GM23338 (cell line): ENCODE measurements at regions not wholly inside any gene's neighbourhood (a gene's known extent, or its start where the extent isn't known, plus 50 kb on each side); places are given as distances from the start of the nearest gene placed in this dataset.

Experiments
- ATAC-seq: fragments of 200-7000 bp; cut with Tn5 transposase; 3 replicates; pipeline ENCODE4 v1.9.1; 2020
- DNase-seq: peaks from one replicate; pipeline ENCODE4 v3.0.0-alpha.2; 2015; ENCODE audit warnings: low spot score
- H2AFZ ChIP-seq: fragments of 200-600 bp; sonication (generic); 2 replicates; pipeline ENCODE4 v1.8.0; 2016; ENCODE audit warnings: antibody characterized with exemption, mild to moderate bottlenecking, moderate library complexity
- H3F3A ChIP-seq: fragments of 200-600 bp; sonication (generic); replicated peaks from 2 replicates; pipeline ENCODE4 v1.8.0; 2017; ENCODE audit warnings: antibody characterized with exemption, mixed run types, low read depth
- H3K27ac ChIP-seq: fragments of 200-600 bp; sonication (generic); 2 replicates; pipeline ENCODE4 v1.6.1; 2016; ENCODE audit warnings: low read depth
- H3K27me3 ChIP-seq: fragments of 200-600 bp; sonication (generic); 2 replicates; pipeline ENCODE4 v1.8.0; 2016; ENCODE audit warnings: mild to moderate bottlenecking, mixed run types, moderate library complexity; ENCODE audit not compliant: insufficient read depth
- H3K36me3 ChIP-seq: fragments of 200-600 bp; sonication (generic); 2 replicates; pipeline ENCODE4 v1.8.0; 2016; ENCODE audit warnings: mild to moderate bottlenecking; ENCODE audit not compliant: insufficient read depth
- H3K4me1 ChIP-seq: fragments of 200-600 bp; sonication (generic); 2 replicates; pipeline ENCODE4 v1.8.0; 2016; ENCODE audit warnings: mild to moderate bottlenecking, moderate library complexity; ENCODE audit not compliant: insufficient read depth
- H3K4me2 ChIP-seq: fragments of 200-600 bp; sonication (generic); 2 replicates; pipeline ENCODE4 v1.7.1; 2017; ENCODE audit warnings: mixed run types
- H3K4me3 ChIP-seq: fragments of 200-600 bp; sonication (generic); 2 replicates; pipeline ENCODE4 v1.6.1; 2016; ENCODE audit warnings: mixed run types
- H3K79me2 ChIP-seq: fragments of 200-600 bp; sonication (generic); replicated peaks from 2 replicates; pipeline ENCODE4 v1.8.0; 2017; ENCODE audit warnings: mild to moderate bottlenecking; ENCODE audit not compliant: insufficient read depth
- H3K9me2 ChIP-seq: fragments of 200-600 bp; sonication (generic); 2 replicates; pipeline ENCODE4 v1.8.0; 2017; ENCODE audit not compliant: insufficient read depth
- H4K20me1 ChIP-seq: fragments of 200-600 bp; sonication (generic); replicated peaks from 2 replicates; pipeline ENCODE4 v1.8.0; 2017; ENCODE audit warnings: mild to moderate bottlenecking; ENCODE audit not compliant: insufficient read depth
- H3K27ac Mint-ChIP-seq: 2 replicates; pipeline ENCODE4 v1.8.0; 2020; ENCODE audit warnings: inconsistent platforms, mild to moderate bottlenecking, moderate library complexity, mixed read lengths
- H3K27me3 Mint-ChIP-seq: 3 replicates; pipeline ENCODE4 v1.8.0; 2022; ENCODE audit warnings: low read depth, mild to moderate bottlenecking, moderate library complexity, mixed read lengths, inconsistent platforms; ENCODE audit not compliant: insufficient read depth, poor library complexity
- H3K36me3 Mint-ChIP-seq: 3 replicates; pipeline ENCODE4 v1.8.0; 2021; ENCODE audit warnings: low read depth, mild to moderate bottlenecking, inconsistent platforms, moderate library complexity, mixed read lengths
- H3K4me1 Mint-ChIP-seq: 3 replicates; pipeline ENCODE4 v1.8.0; 2020; ENCODE audit warnings: mild to moderate bottlenecking, inconsistent platforms, mixed read lengths
- H3K4me3 Mint-ChIP-seq: 3 replicates; pipeline ENCODE4 v1.8.0; 2021; ENCODE audit warnings: moderate library complexity, mild to moderate bottlenecking, inconsistent platforms, mixed read lengths
- H3K9me3 Mint-ChIP-seq: 3 replicates; pipeline ENCODE4 v1.8.0; 2020; ENCODE audit warnings: moderate library complexity, mild to moderate bottlenecking, inconsistent platforms, mixed read lengths
- CREB1 ChIP-seq: fragments of 250-450 bp; sonication (Bioruptor Pico); IDR thresholded peaks from 2 replicates; pipeline ENCODE4 v1.5.0; 2020; ENCODE audit warnings: low read depth, mild to moderate bottlenecking, moderate library complexity
- CTCF ChIP-seq, 2 experiments: fragments of 200-600 bp in 1 of 2; sonication (generic) in 1 of 2; conservative IDR thresholded peaks; 2 replicates each; pipeline versions ENCODE4 v1.5.1 to v1.6.1; 2016 to 2017; ENCODE audit warnings: antibody characterized with exemption in 2 of 2, low read depth in 2 of 2, mild to moderate bottlenecking in 2 of 2, moderate library complexity in 1 of 2
- ETS1 ChIP-seq: IDR thresholded peaks from 2 replicates; pipeline ENCODE4 v1.6.1; 2016; ENCODE audit warnings: antibody characterized with exemption
- EZH2 ChIP-seq: fragments of 200-600 bp; sonication (generic); IDR thresholded peaks from one replicate; pipeline ENCODE4 v1.8.0; 2017; ENCODE audit warnings: antibody characterized with exemption, mild to moderate bottlenecking, low read depth; ENCODE audit not compliant: unreplicated experiment
- JUNB ChIP-seq: IDR thresholded peaks from one replicate; pipeline ENCODE4 v1.6.1; 2016; ENCODE audit warnings: antibody characterized with exemption; ENCODE audit not compliant: unreplicated experiment
- REST ChIP-seq: IDR thresholded peaks from one replicate; pipeline ENCODE4 v1.6.1; 2018; ENCODE audit warnings: antibody characterized with exemption; ENCODE audit not compliant: unreplicated experiment
- STAT1 ChIP-seq: IDR thresholded peaks from one replicate; pipeline ENCODE4 v1.6.1; 2016; ENCODE audit warnings: antibody characterized with exemption; ENCODE audit not compliant: unreplicated experiment
- ZNF114 ChIP-seq: fragments of 250-450 bp; sonication (Bioruptor Pico); IDR thresholded peaks from 2 replicates; pipeline ENCODE4 v1.5.0; 2020; ENCODE audit warnings: mild to moderate bottlenecking, moderate library complexity
- ZNF462 ChIP-seq: fragments of 250-450 bp; sonication (Bioruptor Pico); IDR thresholded peaks from 2 replicates; pipeline ENCODE4 v1.5.0; 2020; ENCODE audit warnings: mild to moderate bottlenecking, moderate library complexity

- TF ChIP-seq REST (no peak), ZNF114 (CRISPR knock-in tag) (no peak), EZH2 (no peak), STAT1 (no peak), ETS1 (no peak), JUNB (no peak), CTCF (conservative IDR thresholded peaks at IDR 0.05; ENCODE audit: low read depth in 2 of 2) (no peak), CREB1 (no peak)
Measured at GRCh38 chr1:58392083-58392482, 154.4 kb downstream of the OMA1 start (continued).

DNA sequence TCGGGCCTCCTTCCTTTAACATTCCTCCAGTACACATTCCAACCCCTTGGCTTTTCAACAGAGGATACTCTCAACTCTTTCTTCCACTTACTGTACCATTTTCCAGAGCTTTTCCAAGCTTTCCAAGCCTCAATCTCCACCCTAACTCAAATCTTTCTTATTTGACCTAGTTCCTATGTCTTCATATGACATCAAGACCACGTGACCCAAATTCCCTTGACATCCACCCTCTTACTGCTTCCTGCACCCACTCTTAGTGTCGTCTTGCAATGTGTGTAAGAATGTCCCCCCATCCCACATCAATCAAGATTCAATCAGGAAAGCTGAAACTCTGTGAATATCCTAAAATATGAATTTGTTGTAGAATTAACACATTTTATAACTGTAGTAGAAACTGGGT, 155.0 kb downstream of the OMA1 start:
- peaks cover 10% of the 10 kb centered on the region; the same call in 1 of the 2 replicates for H3K9me2 ChIP-seq
- H3K27me3 Mint-ChIP-seq = peaks cover 2% of the 10 kb centered on the region
- peaks cover 13% of the 10 kb centered on the region for H3K4me1 Mint-ChIP-seq
- H3K9me3 Mint-ChIP-seq = peaks cover 2% of the 10 kb centered on the region; the same call in 1 of the 3 replicates
- no peaks in the 10 kb centered on the region for H3K79me2 ChIP-seq
- H3K4me1 ChIP-seq = peaks cover 27% of the 10 kb centered on the region
- peak overlapping the region; percentile 24; the same call in 1 of the 2 replicates for H2AFZ ChIP-seq
- no peaks in the 10 kb centered on the region for H3K27me3 ChIP-seq
- H4K20me1 ChIP-seq = no peaks in the 10 kb centered on the region
- H3K36me3 ChIP-seq = no peaks in the 10 kb centered on the region
- no peak overlapping the region for H3K4me3 Mint-ChIP-seq
- H3K27ac ChIP-seq = no peak overlapping the region
- no peaks in the 10 kb centered on the region for H3K36me3 Mint-ChIP-seq
- DNase-seq = no peak
- H3K27ac Mint-ChIP-seq = no peak overlapping the region
- no peak for ATAC-seq
- no peak overlapping the region; the same call in 1 of the 2 replicates for H3K4me2 ChIP-seq
- H3K4me3 ChIP-seq = no peak overlapping the region
- H3F3A ChIP-seq = no peaks in the 10 kb centered on the region
- TF ChIP-seq ETS1 (no peak), ZNF462 (CRISPR knock-in tag) (no peak), CREB1 (no peak)
